ENCODE measurements at regions not wholly inside any gene's neighbourhood (a gene's known extent, or its start where the extent isn't known, plus 50 kb on each side); places are given as distances from the start of the nearest gene placed in this dataset.

DNA sequence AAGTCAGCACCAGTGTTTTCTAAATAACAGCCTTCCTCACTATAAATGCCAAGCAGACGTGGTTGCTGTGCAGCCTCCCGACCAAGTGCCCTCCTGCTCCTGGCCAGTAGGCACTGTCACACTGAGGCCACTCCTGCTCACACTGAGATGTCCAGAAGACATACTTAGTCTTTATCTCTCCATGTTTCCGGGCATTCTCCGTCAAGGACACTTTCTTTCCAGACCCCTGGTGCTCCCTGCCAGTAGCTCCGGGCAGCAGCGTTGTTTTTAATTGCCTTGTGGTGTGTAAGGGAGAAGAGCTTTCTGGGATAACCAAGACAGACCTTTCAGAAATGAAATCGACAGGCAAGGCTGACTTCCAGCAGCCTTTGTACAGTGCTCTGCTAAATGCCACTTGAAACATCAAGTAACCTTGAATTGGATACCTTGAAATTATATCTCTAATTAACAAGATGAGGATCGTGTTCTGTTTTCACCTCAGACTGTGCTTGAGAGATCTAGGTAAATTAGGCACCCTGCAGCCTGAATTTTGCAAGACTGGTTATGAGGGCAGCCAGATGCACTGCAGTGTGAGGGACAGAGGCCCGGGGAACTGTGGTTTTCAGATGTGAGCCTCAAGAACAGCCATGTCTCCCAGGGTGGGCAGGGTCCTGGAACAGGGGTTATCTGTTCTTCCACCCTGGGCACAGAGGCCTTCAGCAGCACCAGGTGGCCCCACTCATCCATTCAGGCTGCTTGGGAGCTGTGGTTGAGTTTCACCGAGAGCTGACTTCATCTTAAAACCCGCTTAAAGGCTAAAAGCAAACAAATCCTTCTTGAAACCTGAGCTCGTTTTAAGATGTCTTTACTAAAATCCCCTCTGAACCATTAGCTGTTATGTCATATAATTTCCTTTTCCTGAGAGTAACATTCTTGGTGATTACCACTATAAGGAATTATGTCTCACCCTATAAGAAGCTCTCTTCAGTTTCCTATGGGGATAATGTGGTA, 105.5 kb upstream of the IL12A start:
- peak in 2 of 6 experiments; percentile 10 to 13 for TF ChIP-seq CTCF (IDR thresholded peaks at IDR 0.05)
- TF ChIP-seq POLR2A (IDR thresholded peaks at IDR 0.05) = no peak
- no peak for TF ChIP-seq POLR2AphosphoS5 (IDR thresholded peaks at IDR 0.05)
